NCI-H2081 (cell line): ENCODE measurements at regions not wholly inside any gene's neighbourhood (a gene's known extent, or its start where the extent isn't known, plus 50 kb on each side); places are given as distances from the start of the nearest gene placed in this dataset.
"Not testable (repeated sequence)": the region's sequence is repeated elsewhere in the genome, so short reads cannot be mapped to it uniquely, and the experiment has no call there.

Experiments
- DNase-seq, 2 experiments: peaks; one replicate each; lab custom pipeline; 2025; lab: John Stamatoyannopoulos, UW

- no peak for DNase-seq
Observed at GRCh38 chr14:39666386-39666785, 234.2 kb upstream of the FBXO33 start.

DNA sequence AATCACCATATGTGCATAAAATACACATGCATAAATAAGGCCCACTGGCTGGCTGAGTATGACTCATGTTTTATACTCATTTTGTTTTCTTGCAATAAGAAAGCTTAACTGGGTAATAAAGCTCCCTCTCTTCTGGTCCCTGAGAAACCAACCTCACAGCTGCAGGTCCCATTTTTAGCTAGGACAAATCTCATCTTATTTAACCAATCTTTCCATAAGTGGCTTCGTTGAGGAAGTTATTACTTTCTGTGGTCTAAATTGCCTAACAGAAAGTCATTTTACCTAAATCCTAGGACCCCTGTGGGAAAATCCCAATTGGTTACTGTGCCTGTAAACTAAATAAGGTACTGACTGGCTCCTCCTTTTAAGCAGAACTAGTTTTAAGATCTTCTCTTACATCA lies 232.8 kb upstream of the FBXO33 start:
- DNase-seq = no peak

DNA sequence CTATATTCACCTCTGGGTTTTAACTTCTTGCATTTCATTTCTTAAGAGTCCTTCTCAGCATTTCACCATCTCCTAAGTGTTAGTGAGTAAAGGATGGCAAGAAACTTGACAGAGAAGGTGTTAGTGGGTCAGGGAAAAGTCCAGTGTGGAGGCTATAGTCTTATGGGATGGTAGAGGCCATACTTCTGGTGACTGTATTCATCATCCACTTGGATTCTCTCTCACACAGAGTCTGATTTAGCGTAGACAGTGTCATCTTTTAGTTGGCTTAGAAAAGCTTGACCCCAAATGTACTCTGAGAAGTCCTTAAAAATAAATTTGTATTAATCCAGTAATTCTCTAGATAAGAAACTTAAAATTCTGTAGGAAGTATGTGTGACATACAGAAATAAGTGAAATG lies 232.4 kb upstream of the FBXO33 start:
- DNase-seq = no peak

DNA sequence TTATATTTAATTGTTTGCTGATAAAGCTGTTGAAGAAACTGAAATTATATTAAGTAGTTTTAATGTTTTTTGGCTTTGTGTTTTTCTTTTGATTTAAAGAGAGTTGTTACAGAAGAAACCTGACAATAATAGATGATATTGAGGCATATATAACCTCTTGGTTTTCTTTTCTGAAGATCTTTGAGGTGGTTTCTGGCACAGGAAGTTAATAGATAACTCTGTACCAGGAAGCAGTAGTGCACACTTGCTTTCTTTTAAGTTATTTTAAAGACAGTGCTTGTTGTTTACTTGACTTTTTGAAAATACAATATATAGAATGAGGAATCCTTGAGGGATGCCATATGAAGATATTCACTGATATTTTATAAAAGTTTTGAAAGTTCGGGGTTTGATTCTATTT lies 209.0 kb upstream of the FBXO33 start:
- DNase-seq = no peak

DNA sequence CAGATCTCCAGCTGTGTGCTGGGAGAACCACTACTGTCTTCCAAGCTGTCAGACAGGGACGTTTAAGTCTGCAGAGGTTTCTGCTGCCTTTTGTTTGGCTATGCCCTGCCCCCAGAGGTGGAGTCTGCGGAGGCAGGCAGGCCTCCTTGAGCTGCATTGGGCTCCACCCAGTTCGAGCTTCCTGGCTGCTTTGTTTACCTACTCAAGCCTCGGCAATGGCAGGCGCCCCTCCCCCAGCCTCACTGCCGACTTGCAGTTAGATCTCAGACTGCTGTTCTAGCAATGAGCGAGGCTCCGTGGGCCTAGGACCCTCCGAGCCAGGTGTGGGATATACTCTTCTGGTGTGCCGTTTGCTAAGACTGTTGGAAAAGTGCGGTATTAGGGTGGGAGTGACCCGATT lies 206.8 kb upstream of the FBXO33 start:
- DNase-seq = not testable (repeated sequence)

GRCh38 chr14:39628087-39628486 lies 195.9 kb upstream of the FBXO33 start:
- no peak for DNase-seq

- no peak for DNase-seq
Observed at GRCh38 chr14:39626589-39627576, 194.7 kb upstream of the FBXO33 start.

DNA sequence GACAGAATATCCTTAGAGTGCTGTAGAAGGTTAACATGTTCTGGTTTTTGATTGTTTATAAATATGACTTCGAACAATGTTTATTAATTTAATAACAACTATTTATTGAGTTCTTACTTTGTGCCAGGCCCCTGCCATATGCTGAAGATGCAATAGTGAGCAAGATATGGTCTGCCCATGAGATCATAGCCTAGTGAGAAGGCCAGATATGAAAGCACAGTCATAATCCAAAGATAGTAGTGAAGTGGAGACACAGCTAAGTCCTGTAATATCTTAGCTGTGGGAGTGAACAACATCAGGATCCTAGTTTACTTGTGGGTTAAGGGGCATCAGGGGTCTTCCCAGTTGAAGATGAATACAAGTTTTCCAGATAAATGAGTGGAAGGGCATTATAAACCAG lies 189.4 kb upstream of the FBXO33 start:
- DNase-seq = no peak

DNA sequence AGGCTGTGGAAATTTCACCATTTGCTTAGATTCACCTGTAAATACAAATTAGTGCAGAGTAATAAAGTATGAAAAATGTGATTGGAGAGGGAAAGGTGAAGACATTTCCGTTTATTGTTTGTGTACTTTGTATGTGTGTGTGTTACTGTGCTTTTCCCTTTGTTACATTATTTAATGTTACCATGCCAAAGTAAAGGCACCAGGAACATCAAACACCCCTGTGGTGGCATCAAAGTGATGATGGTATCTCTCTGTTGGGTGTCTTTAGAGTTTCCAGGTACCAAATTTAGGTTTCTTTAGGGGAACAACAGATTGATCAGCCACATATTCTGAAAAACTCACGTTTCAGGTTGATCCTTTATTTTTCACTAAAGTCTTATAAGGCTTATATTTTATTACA lies 189.0 kb upstream of the FBXO33 start:
- DNase-seq = no peak

GRCh38 chr14:39617537-39617936 lies 185.3 kb upstream of the FBXO33 start:
- DNase-seq = no peak

GRCh38 chr14:39615352-39615751 lies 183.1 kb upstream of the FBXO33 start:
- DNase-seq = no peak

- DNase-seq = no peak
Observed at GRCh38 chr14:39614297-39614923, 182.2 kb upstream of the FBXO33 start.

DNA sequence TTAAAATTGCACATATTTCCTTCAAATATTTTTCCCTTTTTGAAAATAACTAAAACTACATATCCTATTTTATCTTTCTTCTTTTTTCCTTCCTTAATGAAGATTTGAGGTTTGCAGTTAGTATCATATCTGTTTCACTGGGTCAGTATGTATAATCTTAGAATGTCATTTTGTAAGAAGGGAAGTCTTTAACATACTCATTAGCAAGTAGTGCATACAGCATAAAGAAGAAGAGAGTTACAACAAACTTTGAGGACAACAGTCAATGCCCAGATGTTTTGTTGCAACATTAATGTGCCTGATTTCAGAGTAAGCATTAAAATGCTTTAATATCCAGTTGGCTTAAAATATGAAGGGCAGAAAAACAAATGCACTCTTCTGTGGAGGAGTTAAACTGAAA lies 176.9 kb upstream of the FBXO33 start:
- no peak for DNase-seq

- DNase-seq = no peak
Observed at GRCh38 chr14:39607978-39608377, 175.7 kb upstream of the FBXO33 start.

DNA sequence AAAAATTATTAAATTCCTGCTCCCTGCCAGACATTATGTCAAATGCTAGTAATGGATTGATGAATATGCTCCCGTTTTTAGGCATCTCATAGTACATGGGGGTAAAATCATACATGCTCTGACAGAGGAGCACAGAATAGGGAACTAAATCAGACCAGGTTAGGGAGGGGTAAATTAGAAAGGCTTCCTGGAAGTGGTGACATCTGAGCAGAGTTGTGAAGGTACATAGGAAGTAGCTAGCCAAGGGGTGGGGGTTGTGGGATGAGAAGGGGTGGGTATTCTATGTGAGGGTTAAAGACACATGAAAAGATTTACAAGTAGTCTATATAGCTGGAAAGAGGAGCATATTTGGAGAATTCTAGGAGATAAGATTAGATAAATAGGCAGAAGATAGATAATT lies 171.7 kb upstream of the FBXO33 start:
- no peak for DNase-seq

GRCh38 chr14:39593377-39593776 lies 161.1 kb upstream of the FBXO33 start:
- no peak for DNase-seq

- no peak for DNase-seq
Observed at GRCh38 chr14:39592116-39592789, 160.0 kb upstream of the FBXO33 start.

DNA sequence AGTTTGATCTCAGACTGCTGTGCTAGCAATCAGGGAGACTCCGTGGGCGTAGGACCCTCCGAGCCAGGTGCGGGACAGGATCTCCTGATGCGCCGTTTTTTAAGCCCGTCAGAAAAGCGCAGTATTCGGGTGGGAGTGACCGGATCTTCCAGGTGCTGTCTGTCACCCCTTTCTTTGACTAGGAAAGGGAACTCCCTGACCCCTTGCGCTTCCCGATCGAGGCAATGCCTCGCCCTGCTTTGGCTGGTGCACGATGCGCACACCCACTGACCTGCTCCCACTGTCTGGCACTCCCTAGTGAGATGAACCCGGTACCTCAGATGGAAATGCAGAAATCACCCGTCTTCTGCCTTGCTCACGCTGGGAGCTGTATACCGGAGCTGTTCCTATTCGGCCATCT lies 157.6 kb upstream of the FBXO33 start:
- DNase-seq = not testable (repeated sequence)

DNA sequence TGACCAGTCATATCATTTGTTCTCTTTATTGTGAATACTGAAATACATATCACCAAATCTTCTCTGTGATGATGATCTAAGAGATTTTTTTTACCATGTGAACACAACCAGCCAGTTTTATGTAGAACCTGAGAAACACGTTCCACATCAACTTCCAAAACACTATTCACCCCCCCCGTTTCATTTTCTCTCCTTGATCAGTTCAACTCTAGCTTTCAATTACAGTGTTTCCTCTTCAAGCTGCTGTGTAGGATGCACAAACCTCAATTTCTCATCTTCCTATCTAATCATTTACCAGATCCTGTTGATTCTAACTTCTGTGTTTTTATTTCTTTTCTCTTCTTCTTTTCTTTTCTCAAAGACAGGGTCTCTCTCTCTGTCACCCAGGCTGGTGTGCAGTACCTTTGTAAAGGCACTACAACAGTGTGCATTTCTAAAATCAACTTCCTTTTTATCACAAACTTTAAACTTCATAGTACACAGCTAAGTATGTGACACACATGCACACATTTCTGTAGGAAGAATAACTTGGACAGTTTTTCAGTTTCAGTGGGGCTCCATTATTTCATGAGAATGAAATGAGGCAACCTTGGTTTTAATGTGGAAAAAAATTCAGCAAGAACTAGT lies 149.9 kb upstream of the FBXO33 start:
- no peak for DNase-seq

DNA sequence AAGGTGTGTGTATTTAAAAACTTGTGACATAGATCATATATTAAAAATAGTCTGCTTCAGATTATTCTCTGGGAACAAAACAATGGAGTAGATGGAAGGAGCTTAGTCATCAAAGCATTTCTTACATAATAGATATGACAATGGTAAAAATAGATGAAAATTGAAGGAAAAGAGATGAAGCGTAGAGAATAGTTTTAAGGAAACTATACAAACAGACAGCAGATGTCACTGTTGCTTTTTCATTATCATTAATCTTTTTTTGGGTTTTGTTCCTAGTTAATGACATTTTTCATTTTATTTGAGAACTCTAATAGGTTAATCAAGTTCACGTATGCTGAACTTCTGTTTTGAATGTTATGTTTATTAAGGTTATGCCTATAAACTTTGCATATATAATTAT lies 149.2 kb upstream of the FBXO33 start:
- DNase-seq = no peak

- no peak for DNase-seq
Observed at GRCh38 chr14:39580696-39581095, 148.5 kb upstream of the FBXO33 start.

- no peak for DNase-seq
Observed at GRCh38 chr14:39576736-39577135, 144.5 kb upstream of the FBXO33 start.
